ENCODE measurements at regions not wholly inside any gene's neighbourhood (a gene's known extent, or its start where the extent isn't known, plus 50 kb on each side); places are given as distances from the start of the nearest gene placed in this dataset.

DNA sequence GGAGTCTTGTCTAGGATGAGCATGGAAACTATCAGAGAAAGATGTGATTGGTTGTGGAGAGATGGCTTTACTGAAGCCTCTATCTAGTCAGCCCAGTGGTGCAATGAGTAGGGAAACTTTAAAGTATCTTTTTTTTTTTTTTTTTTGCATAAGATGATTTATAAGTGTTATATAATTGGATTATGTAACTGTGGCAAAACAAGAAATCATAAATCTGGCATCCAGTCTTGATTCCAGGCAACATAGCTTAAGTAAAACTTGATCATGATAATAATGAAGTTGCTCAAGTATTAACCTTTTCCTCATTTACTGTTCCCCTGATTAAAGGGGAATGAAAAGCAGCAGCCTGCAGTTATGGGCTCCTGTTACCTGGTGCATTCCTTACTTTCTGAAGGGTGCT lies 538.0 kb upstream of the ATP2B1 start:
- H3K4me3 ChIP-seq = no peak overlapping the region
- intact Hi-C loops (cut with DNase I) = no loop called here
- no peak for DNase-seq

DNA sequence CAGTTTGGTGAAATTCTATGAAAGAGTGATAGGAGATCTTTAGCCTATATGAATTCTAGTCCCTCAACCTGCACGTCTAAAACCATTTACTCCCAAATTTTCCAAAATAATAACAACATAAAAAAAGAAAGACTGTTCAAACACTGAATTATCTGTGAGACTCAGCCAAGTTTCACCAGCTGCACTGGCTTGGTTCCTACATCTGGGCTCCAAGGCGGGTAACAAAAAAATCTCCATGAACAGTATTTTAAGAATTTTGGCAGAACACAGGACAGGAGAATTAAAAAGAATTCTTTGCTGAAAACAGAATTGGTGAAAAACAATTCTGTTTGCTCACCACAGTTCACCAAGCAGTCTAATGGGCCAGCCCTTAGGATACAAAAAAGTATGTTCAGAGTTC lies 536.8 kb upstream of the ATP2B1 start:
- DNase-seq = no peak
- intact Hi-C loops (cut with DNase I) = no loop called here
- no peak overlapping the region for H3K27ac ChIP-seq
- H3K4me1 ChIP-seq = peaks cover 0 to 33% (median 11%) of the 10 kb centered on the region in 9 donors
- no peaks in the 10 kb centered on the region for H3K36me3 ChIP-seq
- ATAC-seq = no peak
- 49 to 53% methylated on average over 2 of the region's 2 CpGs for WGBS, 2 donors
- no peak overlapping the region for H3K4me3 ChIP-seq
- H3K27me3 ChIP-seq = no peaks in the 10 kb centered on the region
- no peaks in the 10 kb centered on the region for H3K9me3 ChIP-seq
- TF ChIP-seq, protein P1, sequence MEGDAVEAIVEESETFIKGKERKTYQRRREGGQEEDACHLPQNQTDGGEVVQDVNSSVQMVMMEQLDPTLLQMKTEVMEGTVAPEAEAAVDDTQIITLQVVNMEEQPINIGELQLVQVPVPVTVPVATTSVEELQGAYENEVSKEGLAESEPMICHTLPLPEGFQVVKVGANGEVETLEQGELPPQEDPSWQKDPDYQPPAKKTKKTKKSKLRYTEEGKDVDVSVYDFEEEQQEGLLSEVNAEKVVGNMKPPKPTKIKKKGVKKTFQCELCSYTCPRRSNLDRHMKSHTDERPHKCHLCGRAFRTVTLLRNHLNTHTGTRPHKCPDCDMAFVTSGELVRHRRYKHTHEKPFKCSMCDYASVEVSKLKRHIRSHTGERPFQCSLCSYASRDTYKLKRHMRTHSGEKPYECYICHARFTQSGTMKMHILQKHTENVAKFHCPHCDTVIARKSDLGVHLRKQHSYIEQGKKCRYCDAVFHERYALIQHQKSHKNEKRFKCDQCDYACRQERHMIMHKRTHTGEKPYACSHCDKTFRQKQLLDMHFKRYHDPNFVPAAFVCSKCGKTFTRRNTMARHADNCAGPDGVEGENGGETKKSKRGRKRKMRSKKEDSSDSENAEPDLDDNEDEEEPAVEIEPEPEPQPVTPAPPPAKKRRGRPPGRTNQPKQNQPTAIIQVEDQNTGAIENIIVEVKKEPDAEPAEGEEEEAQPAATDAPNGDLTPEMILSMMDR (IDR thresholded peaks at IDR 0.05) = no peak

More for the DNA sequence above, 538.0 kb upstream of the ATP2B1 start:
- peaks cover 0 to 46% (median 13%) of the 10 kb centered on the region in 9 donors for H3K4me1 ChIP-seq
- H3K27ac ChIP-seq = no peak overlapping the region
- no peaks in the 10 kb centered on the region for H3K9me3 ChIP-seq
- no peaks in the 10 kb centered on the region for H3K27me3 ChIP-seq
- H3K36me3 ChIP-seq = no peaks in the 10 kb centered on the region
- TF ChIP-seq, protein P1 (IDR thresholded peaks at IDR 0.05) = no peak
- ATAC-seq = no peak

DNA sequence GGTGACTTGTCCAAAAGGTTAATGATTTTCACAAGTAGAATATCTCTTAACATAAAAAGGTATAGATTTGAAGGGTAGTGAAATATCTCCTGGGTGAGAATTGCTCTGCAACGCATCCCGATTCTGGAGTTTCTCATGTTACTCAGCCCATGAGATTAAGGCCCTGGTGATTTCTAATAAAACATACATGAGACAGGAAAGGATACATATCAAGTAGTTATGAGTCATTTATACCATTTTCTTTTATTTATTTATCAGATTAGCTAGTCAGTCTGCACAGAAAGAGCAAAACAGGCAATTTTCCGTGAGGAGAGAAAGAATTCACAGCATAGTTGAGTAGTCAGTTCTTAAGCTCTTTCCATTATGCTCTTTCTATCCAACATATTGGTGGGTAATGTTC lies 535.6 kb upstream of the ATP2B1 start:
- no peak for DNase-seq

DNA sequence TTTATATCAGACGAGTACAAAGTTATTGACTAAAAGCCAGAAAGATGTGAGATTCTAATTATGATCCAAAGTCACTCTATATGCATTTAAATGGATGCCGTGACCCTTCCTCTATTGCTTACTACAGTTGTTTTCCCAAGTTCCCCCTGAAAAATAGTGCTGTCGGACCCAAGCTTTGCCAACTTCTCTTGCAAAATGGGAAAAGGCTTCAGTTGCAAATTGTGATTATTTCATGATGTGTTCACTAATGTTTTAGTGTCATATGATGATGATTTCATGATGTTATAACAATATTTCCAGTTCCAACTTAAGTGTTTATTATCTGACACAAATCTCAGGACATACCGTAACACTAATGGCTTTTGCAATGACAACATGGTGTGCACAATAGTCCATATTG lies 534.6 kb upstream of the ATP2B1 start:
- WGBS, 2 donors = 66 to 82% methylated on average over 4 of the region's 4 CpGs
- no peak for DNase-seq

More for the DNA sequence above, 535.6 kb upstream of the ATP2B1 start:
- Histone ChIP-seq H3K4me3 (no peak overlapping the region), H3K36me3 (no peaks in the 10 kb centered on the region), H3K27ac (no peak overlapping the region), H3K4me1 (peaks cover 0 to 27% (median 6%) of the 10 kb centered on the region in 9 donors), H3K9me3 (no peaks in the 10 kb centered on the region), H3K27me3 (no peaks in the 10 kb centered on the region)
- 84 to 92% methylated on average over 3 of the region's 3 CpGs for WGBS, 2 donors
- ATAC-seq = no peak
- TF ChIP-seq, protein P1 (IDR thresholded peaks at IDR 0.05) = no peak
- intact Hi-C loops (cut with DNase I) = no loop called here

More for the DNA sequence above, 534.6 kb upstream of the ATP2B1 start:
- intact Hi-C loops (cut with DNase I) = no loop called here
- Histone ChIP-seq H3K9me3 (no peaks in the 10 kb centered on the region), H3K4me1 (peaks cover 0 to 27% (median 6%) of the 10 kb centered on the region in 9 donors), H3K27me3 (no peaks in the 10 kb centered on the region), H3K27ac (no peak overlapping the region), H3K36me3 (no peaks in the 10 kb centered on the region), H3K4me3 (no peak overlapping the region)
- no peak for ATAC-seq
- TF ChIP-seq, protein P1 (IDR thresholded peaks at IDR 0.05) = no peak

Measured in heart right ventricle (tissue), 16 donors.